Non-pigmented ciliary epithelial cell (primary cell): ENCODE measurements at regions not wholly inside any gene's neighbourhood (a gene's known extent, or its start where the extent isn't known, plus 50 kb on each side); places are given as distances from the start of the nearest gene placed in this dataset.
"Not testable (repeated sequence)": the region's sequence is repeated elsewhere in the genome, so short reads cannot be mapped to it uniquely, and the experiment has no call there.

Experiments used
- DNase-seq: peaks from one replicate; pipeline ENCODE4 v3.0.0-alpha.2; 2010; ENCODE audit warnings: low read depth

- no peak for DNase-seq
Measured at GRCh38 chr3:165635791-165636683, 201.2 kb downstream of the BCHE start.

GRCh38 chr3:165624761-165625160 lies 212.5 kb downstream of the BCHE start:
- no peak for DNase-seq

GRCh38 chr3:165622356-165622755 lies 214.9 kb downstream of the BCHE start:
- no peak for DNase-seq

- no peak for DNase-seq
Measured at GRCh38 chr3:165619069-165619468, 218.2 kb downstream of the BCHE start.

GRCh38 chr3:165617134-165617533 lies 220.1 kb downstream of the BCHE start:
- DNase-seq = no peak

- DNase-seq = no peak
Measured at GRCh38 chr3:165614337-165614736, 222.9 kb downstream of the BCHE start.

- DNase-seq = no peak
Measured at GRCh38 chr3:165613014-165613413, 224.2 kb downstream of the BCHE start.

GRCh38 chr3:165607221-165607620 lies 230.0 kb downstream of the BCHE start:
- no peak for DNase-seq

GRCh38 chr3:165603196-165603595 lies 234.0 kb downstream of the BCHE start:
- DNase-seq = no peak

GRCh38 chr3:165572566-165572965 lies 264.7 kb downstream of the BCHE start:
- DNase-seq = not testable (repeated sequence)

- DNase-seq = no peak
Measured at GRCh38 chr3:165568907-165569462, 268.2 kb downstream of the BCHE start.

- no peak for DNase-seq
Measured at GRCh38 chr3:165555785-165556184, 281.4 kb downstream of the BCHE start.

- no peak for DNase-seq
Measured at GRCh38 chr3:165553371-165553770, 283.9 kb downstream of the BCHE start.

GRCh38 chr3:165549665-165550064 lies 287.6 kb downstream of the BCHE start:
- no peak for DNase-seq

GRCh38 chr3:165549037-165549436 lies 288.2 kb downstream of the BCHE start:
- DNase-seq = no peak

- DNase-seq = no peak
Measured at GRCh38 chr3:165545059-165545458, 292.2 kb downstream of the BCHE start.

- DNase-seq = no peak
Measured at GRCh38 chr3:165544432-165544831, 292.8 kb downstream of the BCHE start.

GRCh38 chr3:165538166-165538565 lies 299.1 kb downstream of the BCHE start:
- no peak for DNase-seq

- DNase-seq = no peak
Measured at GRCh38 chr3:165532851-165533250, 304.4 kb downstream of the BCHE start.

- no peak for DNase-seq
Measured at GRCh38 chr3:165529451-165529850, 307.8 kb downstream of the BCHE start.

GRCh38 chr3:165526367-165526766 lies 310.9 kb downstream of the BCHE start:
- no peak for DNase-seq

- peak; percentile 60 for DNase-seq
Measured at GRCh38 chr3:165523801-165524200, 313.4 kb downstream of the BCHE start.

GRCh38 chr3:165522386-165522785 lies 314.8 kb downstream of the BCHE start:
- DNase-seq = no peak
